Ectodermal cell (in vitro differentiated cells): ENCODE measurements at regions not wholly inside any gene's neighbourhood (a gene's known extent, or its start where the extent isn't known, plus 50 kb on each side); places are given as distances from the start of the nearest gene placed in this dataset.

Experiments
- H3K27ac ChIP-seq: 2 replicates; pipeline ENCODE4 v1.7.0; 2013; ENCODE audit warnings: mild to moderate bottlenecking, low read depth, low read length; ENCODE audit not compliant: insufficient read depth, poor library complexity, severe bottlenecking
- H3K27me3 ChIP-seq: 2 replicates; pipeline ENCODE4 v1.7.0; 2013; ENCODE audit warnings: mild to moderate bottlenecking, low read length; ENCODE audit not compliant: insufficient read depth, control insufficient read depth, poor library complexity, severe bottlenecking
- H3K36me3 ChIP-seq: one replicate; pipeline ENCODE4 v1.7.0; 2013; ENCODE audit warnings: low read length; ENCODE audit not compliant: control insufficient read depth, insufficient read depth
- H3K4me1 ChIP-seq: one replicate; pipeline ENCODE4 v1.7.0; 2013; ENCODE audit warnings: low read length; ENCODE audit not compliant: control insufficient read depth, insufficient read depth
- H3K4me3 ChIP-seq: 2 replicates; pipeline ENCODE4 v1.7.0; 2013; ENCODE audit warnings: low read depth, low read length, control low read depth; ENCODE audit not compliant: insufficient read depth
- H3K9me3 ChIP-seq: 2 replicates; pipeline ENCODE4 v1.7.0; 2013; ENCODE audit warnings: mild to moderate bottlenecking, low read length, moderate library complexity; ENCODE audit not compliant: control insufficient read depth
- WGBS, 2 experiments: methylation state at CpG; one replicate each; pipeline ENCODE4 v1.1.7; 2013; ENCODE audit warnings: missing lambda C conversion rate in 2 of 2; 5-methylcytosine and 5-hydroxymethylcytosine counted together

DNA sequence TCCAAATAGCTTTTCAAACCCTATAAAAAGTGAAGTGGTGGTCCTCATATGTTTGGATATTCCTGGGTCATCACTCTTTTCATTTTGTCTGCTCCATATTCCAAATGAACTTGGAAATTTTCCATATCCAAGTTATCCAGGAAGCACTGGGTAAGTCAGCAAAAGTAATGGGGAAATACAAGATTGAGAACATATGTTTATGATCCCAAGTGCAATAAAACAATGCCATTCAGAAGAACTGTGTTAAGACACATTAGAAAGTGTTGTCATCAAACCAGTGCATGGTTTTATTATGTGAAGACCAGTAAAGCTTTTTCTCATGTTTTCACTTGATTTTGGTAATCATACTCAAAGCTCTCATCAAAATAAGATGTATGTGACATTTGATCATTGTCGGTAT, 363.4 kb downstream of the RPRM start:
- Histone ChIP-seq H3K4me3 (no peak overlapping the region), H3K27ac (no peak overlapping the region), H3K9me3 (no peaks in the 10 kb centered on the region), H3K36me3 (no peaks in the 10 kb centered on the region), H3K27me3 (no peaks in the 10 kb centered on the region), H3K4me1 (no peaks in the 10 kb centered on the region)
- WGBS, 2 experiments, result 100% methylated on average over 1 of the region's 1 CpG

DNA sequence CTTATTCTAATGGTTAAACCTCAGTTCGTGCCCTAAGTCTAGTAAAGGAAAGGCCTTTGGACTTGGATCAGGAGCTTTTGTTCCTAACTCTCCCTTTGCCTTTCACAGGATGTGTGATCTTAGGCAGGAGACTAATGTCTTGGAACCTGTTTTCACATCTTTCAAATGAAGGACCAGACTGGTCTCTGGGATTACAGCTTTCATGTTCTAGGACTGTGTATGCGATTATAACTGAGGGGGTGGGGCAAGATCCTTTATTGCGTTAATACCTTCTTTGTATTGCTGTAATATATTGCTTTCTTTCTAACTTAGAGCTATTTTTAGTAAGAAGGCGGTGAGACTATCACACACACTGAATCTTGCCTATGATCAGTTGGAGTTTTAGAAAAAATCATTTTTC, 368.1 kb downstream of the RPRM start:
- 93 to 97% methylated on average over 3 to 4 of the region's 4 CpGs for WGBS, 2 experiments
- Histone ChIP-seq H3K4me3 (no peak overlapping the region), H3K36me3 (no peaks in the 10 kb centered on the region), H3K27ac (no peak overlapping the region), H3K9me3 (no peaks in the 10 kb centered on the region), H3K27me3 (no peaks in the 10 kb centered on the region), H3K4me1 (no peaks in the 10 kb centered on the region)

DNA sequence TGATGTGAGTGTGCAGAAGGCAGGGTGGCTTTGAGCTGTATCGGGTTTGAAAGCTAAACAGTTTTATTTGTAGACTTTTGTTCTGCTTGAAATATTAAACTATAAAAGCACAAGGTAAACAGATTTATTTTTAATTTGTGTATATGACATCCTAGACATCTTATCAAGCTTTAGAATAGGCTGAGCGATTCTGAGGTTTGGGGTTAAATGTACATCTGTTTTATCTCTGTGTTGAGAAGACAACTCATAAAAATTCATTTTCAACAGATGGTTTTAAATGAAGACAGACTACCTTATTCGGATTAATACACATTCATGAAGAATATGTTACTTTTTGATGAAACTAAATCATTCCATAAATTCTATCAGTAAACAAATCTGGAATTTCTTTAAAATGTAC, 368.8 kb downstream of the RPRM start:
- no peak overlapping the region for H3K4me3 ChIP-seq
- no peaks in the 10 kb centered on the region for H3K4me1 ChIP-seq
- H3K27ac ChIP-seq, result no peak overlapping the region
- no peaks in the 10 kb centered on the region for H3K36me3 ChIP-seq
- H3K9me3 ChIP-seq, result no peaks in the 10 kb centered on the region
- WGBS, 2 experiments, result 86 to 100% methylated on average over 1 to 2 of the region's 3 CpGs
- H3K27me3 ChIP-seq, result no peaks in the 10 kb centered on the region

DNA sequence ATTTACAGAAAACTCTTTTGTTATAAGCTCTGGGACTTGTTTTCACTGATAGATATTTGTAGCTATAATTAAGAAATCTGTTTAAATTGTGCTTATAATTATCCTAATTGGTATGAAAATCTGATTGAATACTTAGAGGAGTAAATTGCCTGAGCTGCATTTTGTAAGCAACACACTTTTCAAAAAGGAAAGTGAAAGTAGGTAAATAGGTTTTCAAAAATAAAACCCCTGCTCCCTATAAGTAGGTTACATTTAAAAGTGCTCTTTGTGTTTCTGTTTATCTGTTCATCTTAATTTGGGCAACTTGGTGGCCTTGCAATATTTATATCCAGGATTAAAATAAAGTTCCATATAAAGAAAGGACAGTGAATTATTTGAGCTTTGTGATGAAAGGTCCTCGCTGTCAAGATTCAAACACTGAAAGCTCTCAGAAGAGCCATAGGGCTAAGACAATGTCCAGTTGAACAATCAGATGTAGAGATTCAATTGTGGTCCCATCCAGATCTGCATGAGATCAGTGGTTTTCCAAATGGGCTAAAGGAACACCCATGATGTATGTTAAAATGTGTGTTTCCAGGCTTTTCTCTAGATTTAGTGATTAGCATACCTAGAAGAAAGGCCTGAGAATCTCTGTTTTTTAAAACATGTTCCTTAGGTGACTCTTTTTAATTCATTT, 371.6 kb downstream of the RPRM start:
- Histone ChIP-seq H3K36me3 (no peaks in the 10 kb centered on the region), H3K4me1 (no peaks in the 10 kb centered on the region), H3K27me3 (no peaks in the 10 kb centered on the region), H3K27ac (no peak overlapping the region), H3K9me3 (no peaks in the 10 kb centered on the region), H3K4me3 (no peak overlapping the region)
- 93 to 95% methylated on average over 1 of the region's 1 CpG for WGBS, 2 experiments

DNA sequence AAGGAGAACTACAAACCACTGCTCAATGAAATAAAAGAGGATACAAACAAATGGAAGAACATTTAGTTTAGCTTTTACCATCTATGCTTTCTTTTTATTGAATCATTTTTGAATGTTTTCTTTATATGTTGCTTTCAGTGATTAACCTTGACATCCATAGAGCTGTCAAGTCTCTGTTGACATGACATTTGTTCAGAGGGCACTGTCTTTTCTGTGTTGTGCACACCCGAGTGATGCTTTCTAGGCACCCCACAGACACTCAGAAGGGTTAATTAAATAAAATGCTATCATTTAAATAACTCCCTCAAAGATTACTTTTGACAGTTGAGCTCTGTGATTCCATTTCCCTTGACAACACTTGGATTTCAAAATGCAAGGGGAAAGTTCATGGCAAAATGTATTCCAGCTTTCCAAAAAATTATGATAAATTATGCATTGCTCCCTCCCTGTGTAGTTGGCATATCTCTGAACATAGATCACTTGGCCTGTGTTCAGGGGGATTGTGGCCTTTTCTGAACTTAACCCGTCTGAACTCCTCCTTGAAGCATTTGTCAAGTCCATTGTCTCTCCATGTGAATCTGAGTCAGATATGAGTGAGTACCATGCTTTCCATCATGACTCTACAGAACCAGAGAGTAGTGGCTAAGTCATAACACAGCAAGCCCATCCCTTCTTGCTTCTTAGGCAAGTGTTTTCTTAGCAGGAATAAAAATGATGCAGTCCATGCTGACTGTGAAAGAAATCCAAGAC, 372.6 kb downstream of the RPRM start:
- WGBS, 2 experiments, result 90 to 92% methylated on average over 2 of the region's 2 CpGs
- Histone ChIP-seq H3K27me3 (no peaks in the 10 kb centered on the region), H3K9me3 (no peaks in the 10 kb centered on the region), H3K27ac (no peak overlapping the region), H3K4me3 (no peak overlapping the region), H3K4me1 (no peaks in the 10 kb centered on the region), H3K36me3 (no peaks in the 10 kb centered on the region)

DNA sequence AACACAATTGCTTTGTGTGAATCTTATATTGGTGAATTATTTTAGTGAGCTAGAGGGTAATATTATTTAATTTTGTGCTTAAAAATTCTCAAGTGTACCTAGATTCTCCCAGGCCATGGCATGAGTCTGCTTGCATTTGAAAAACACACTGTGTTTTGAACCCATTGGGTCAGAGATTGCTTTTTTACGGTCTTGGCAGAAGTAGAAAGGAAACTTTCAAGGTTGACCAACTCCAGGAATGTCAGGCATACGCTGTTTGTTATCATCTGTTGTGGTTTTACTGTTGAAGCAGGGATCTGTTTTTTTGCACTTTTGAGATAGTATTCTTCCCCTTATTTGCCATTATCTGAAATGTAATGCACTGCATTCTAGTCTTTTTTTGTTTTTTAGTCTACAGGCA, 377.4 kb downstream of the RPRM start:
- Histone ChIP-seq H3K36me3 (no peaks in the 10 kb centered on the region), H3K9me3 (no peaks in the 10 kb centered on the region), H3K4me1 (no peaks in the 10 kb centered on the region), H3K4me3 (no peak overlapping the region), H3K27me3 (no peaks in the 10 kb centered on the region), H3K27ac (no peak overlapping the region)
- 81 to 95% methylated on average over 2 of the region's 2 CpGs for WGBS, 2 experiments

DNA sequence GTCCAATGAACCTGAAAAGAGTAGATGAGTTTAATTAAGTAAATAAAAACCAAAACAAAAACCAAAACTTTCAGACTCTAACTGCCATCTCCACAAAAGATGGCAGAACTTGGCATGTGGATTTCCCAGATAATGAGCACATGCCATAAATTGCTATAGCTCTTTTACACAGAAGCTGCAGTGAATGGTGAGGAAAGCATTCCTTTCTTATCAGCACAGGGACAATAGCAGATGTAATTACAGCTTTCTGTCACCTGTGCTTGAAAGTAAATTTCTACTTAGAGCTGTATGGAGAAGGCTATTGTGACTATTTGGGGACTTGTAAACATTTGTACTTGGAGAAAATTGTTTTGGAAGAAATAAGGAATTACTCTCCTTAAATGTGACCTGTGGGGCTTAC, 378.4 kb downstream of the RPRM start:
- no peak overlapping the region for H3K4me3 ChIP-seq
- no peaks in the 10 kb centered on the region for H3K9me3 ChIP-seq
- no peak overlapping the region for H3K27ac ChIP-seq
- H3K36me3 ChIP-seq, result no peaks in the 10 kb centered on the region
- H3K27me3 ChIP-seq, result no peaks in the 10 kb centered on the region
- no peaks in the 10 kb centered on the region for H3K4me1 ChIP-seq

DNA sequence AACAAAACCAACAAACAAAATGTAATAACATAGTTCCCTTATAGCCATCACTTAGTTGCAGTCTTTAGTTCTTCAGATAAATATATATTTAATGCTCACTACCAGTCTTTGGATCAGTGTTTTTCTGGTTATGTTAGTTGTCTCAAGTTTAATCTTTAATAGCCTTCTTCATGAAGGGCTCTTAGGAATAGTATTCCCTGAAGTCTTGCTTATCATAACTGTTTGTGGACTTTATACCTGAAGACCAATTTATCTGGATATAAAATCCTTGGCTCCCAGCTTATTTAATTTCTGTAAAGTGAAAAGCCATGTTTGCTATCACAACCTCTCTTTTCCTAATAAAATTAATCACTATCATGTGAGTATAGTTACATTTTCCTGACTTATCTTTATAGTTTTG, 379.7 kb downstream of the ARL6IP6 start:
- H3K4me1 ChIP-seq, result no peaks in the 10 kb centered on the region
- H3K4me3 ChIP-seq, result no peak overlapping the region
- H3K36me3 ChIP-seq, result no peaks in the 10 kb centered on the region
- H3K27me3 ChIP-seq, result no peaks in the 10 kb centered on the region
- H3K27ac ChIP-seq, result no peak overlapping the region
- no peaks in the 10 kb centered on the region for H3K9me3 ChIP-seq

DNA sequence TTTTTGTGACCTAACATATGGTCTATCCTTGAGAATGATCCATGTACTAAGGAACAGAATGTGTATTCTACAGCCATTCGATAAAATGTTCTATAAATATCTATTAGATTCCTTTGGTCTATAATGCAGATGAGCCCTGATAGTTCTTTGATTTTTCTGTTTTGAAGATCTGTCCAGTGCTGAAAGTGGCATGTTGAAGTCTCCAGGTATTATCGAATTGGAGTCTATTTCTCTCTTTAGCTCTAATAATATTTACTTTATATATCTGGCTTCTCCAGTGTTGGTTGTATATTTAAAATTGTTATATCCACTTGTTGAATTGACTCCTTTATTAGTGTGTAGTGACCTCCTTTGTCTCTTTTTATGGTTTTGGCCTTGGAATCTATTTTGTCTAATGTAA, 377.9 kb downstream of the ARL6IP6 start:
- H3K4me3 ChIP-seq, result no peak overlapping the region
- H3K36me3 ChIP-seq, result no peaks in the 10 kb centered on the region
- H3K27ac ChIP-seq, result no peak overlapping the region
- H3K4me1 ChIP-seq, result no peaks in the 10 kb centered on the region
- no peaks in the 10 kb centered on the region for H3K27me3 ChIP-seq
- WGBS, 2 experiments, result 86% methylated on average over 1 of the region's 2 CpGs; no CpG with 5 or more reads in 1 of the 2 experiments
- no peaks in the 10 kb centered on the region for H3K9me3 ChIP-seq

DNA sequence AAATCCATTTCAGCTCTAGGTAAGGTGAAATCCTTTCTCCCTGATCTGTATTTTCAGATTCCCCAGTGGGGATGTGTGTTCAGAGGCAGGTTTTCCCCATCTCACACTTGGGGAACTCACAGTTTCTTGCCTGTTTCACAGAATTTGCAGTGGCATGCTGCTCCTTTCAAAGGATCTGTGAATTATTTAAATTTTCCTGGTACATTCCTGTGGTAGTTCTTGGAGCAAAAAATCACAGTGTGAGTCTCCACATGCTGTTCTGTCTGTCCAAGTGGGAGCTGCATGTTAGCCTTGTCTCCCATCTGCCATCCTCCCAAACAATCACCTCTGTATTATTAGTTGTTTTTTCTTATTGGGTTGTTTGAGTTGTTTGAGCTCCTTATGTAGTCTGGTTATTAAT, 372.9 kb downstream of the ARL6IP6 start:
- Histone ChIP-seq H3K27ac (no peak overlapping the region), H3K4me1 (no peaks in the 10 kb centered on the region), H3K27me3 (no peaks in the 10 kb centered on the region), H3K36me3 (no peaks in the 10 kb centered on the region), H3K4me3 (no peak overlapping the region), H3K9me3 (no peaks in the 10 kb centered on the region)
